Adrenal gland (tissue), 9 donors: ENCODE measurements at regions not wholly inside any gene's neighbourhood (a gene's known extent, or its start where the extent isn't known, plus 50 kb on each side); places are given as distances from the start of the nearest gene placed in this dataset.

ENCODE experiments used
- DNase-seq, 7 donors: peaks; one replicate each; pipeline ENCODE4 v3.0.0-alpha.2; 2019 to 2020
- H3K27ac ChIP-seq, 5 donors: fragments of 200-600 bp; sonication (generic) in 4 of 5; 1 replicate in 3 of 5; 2 replicates in 2 of 5; pipeline versions ENCODE4 v1.5.1 to v1.8.0; 2016 to 2020; ENCODE audit warnings: mild to moderate bottlenecking in 1 of 5
- H3K27me3 ChIP-seq: fragments of 200-600 bp; 2 replicates; pipeline ENCODE4 v1.8.0; 2021
- H3K36me3 ChIP-seq, 2 donors: fragments of 200-600 bp; replicated peaks in 1 of 2; 1 replicate in 1 of 2; 2 replicates in 1 of 2; pipeline versions ENCODE4 v1.5.1 to v1.8.0; 2018 to 2022
- H3K4me1 ChIP-seq, 2 donors: fragments of 200-600 bp; replicated peaks in 1 of 2; 1 replicate in 1 of 2; 2 replicates in 1 of 2; pipeline versions ENCODE4 v1.5.1 to v1.8.0; 2018 to 2021
- H3K4me3 ChIP-seq, 4 donors: fragments of 200-600 bp; sonication (generic) in 3 of 4; one replicate each; pipeline ENCODE4 v1.5.1; 2016 to 2018
- H3K9me3 ChIP-seq, 3 donors: fragments of 200-600 bp; sonication (generic) in 1 of 3; replicated peaks in 1 of 3; 1 replicate in 2 of 3; 2 replicates in 1 of 3; pipeline versions ENCODE4 v1.5.1 to v1.8.0; 2016 to 2021
- POLR2A ChIP-seq, 2 donors: fragments of 450-650 bp; IDR thresholded peaks; one replicate each; pipeline ENCODE4 v1.6.1; 2017; ENCODE audit warnings: antibody characterized with exemption in 2 of 2, mild to moderate bottlenecking in 2 of 2, moderate library complexity in 1 of 2
- WGBS, 4 donors: extraction: QIAGEN DNeasy Blood & Tissue Kit in 2 of 4; methylation state at CpG; one replicate each; pipeline versions ENCODE4 v1.1.5 to v1.1.7; 2013 to 2017; 5-methylcytosine and 5-hydroxymethylcytosine counted together
- intact Hi-C, 2 donors: fragments of 100-400 bp; cut with DNase I; formaldehyde crosslinking; loops; one replicate each; pipeline versions ENCODE4 v1.14.1 to v1.15.0; 2022 to 2023
- TF ChIP-seq, protein P1 (sequence below), 6 experiments: fragments of 450-650 bp in 4 of 6; fragments of 200-600 bp in 2 of 6; sonication (generic) in 1 of 6; IDR thresholded peaks; 1 replicate in 5 of 6; 2 replicates in 1 of 6; pipeline versions ENCODE4 v1.5.1 to v1.8.0; 2016 to 2021; ENCODE audit warnings: antibody characterized with exemption in 6 of 6, mild to moderate bottlenecking in 2 of 6, moderate library complexity in 1 of 6
- donor health status: healthy with polysubstance abuse.
- donor health status: Bipolar disorder and iron deficiency.
- donor health status: DM: yes; HTN: yes; CAD: no.
- donor health status: DM: no; HTN: no; CAD: no.
- donor health status: DM: no; HTN: no; CAD: no.

DNA sequence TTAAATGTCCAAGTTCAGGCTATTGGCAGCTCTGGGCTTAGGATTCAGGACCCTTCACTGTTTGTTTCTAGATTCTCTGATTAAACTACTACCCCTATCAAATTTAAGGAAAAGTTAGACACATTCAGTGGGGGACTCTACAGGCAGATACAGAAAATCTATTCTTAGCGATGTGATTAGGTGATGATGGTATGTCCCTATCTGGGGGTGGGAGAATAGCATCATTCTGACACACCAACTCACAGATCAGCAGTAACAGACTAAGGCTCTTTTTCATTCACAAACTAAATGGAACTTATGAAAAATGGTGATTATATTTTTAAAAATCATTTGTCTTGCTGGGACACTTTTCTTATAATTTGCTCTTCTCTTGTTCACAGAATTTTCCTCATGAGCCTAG, 232.9 kb upstream of the CDH2 start:
- H3K9me3 ChIP-seq, result no peaks in the 10 kb centered on the region
- no peaks in the 10 kb centered on the region for H3K4me1 ChIP-seq
- H3K27ac ChIP-seq, result no peak overlapping the region
- intact Hi-C loops, result no loop called here
- H3K27me3 ChIP-seq, result no peaks in the 10 kb centered on the region
- DNase-seq, result no peak
- WGBS, 4 donors, result 78 to 96% (median 86%) methylated on average over 1 of the region's 1 CpG
- no peak for TF ChIP-seq POLR2A (IDR thresholded peaks at IDR 0.05)
- TF ChIP-seq, protein P1, sequence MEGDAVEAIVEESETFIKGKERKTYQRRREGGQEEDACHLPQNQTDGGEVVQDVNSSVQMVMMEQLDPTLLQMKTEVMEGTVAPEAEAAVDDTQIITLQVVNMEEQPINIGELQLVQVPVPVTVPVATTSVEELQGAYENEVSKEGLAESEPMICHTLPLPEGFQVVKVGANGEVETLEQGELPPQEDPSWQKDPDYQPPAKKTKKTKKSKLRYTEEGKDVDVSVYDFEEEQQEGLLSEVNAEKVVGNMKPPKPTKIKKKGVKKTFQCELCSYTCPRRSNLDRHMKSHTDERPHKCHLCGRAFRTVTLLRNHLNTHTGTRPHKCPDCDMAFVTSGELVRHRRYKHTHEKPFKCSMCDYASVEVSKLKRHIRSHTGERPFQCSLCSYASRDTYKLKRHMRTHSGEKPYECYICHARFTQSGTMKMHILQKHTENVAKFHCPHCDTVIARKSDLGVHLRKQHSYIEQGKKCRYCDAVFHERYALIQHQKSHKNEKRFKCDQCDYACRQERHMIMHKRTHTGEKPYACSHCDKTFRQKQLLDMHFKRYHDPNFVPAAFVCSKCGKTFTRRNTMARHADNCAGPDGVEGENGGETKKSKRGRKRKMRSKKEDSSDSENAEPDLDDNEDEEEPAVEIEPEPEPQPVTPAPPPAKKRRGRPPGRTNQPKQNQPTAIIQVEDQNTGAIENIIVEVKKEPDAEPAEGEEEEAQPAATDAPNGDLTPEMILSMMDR (IDR thresholded peaks at IDR 0.05), result no peak
- H3K4me3 ChIP-seq, result no peak overlapping the region
- H3K36me3 ChIP-seq, result no peaks in the 10 kb centered on the region

DNA sequence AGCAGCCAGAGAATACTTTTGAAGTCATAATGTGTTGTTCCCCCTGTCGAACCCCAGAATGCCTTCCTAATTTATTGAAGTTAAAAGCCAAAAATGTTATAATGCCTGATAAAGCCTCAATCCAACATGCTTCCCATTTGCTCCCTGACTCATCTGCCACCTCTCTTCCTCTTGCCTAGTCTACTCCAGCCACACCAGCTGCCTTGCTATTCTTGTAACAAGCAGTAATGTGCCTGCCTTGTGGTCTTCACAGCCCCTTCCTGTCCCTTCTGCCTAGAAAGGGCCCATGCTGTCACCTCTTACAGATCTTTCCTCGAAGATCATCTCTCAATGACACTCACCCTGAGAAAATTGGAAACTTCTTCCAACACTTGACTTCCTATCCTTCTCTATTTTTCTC, 231.6 kb upstream of the CDH2 start:
- DNase-seq, result no peak
- WGBS, 4 donors, result 51 to 66% (median 64%) methylated on average over 2 of the region's 2 CpGs
- no peaks in the 10 kb centered on the region for H3K27me3 ChIP-seq
- H3K9me3 ChIP-seq, result no peaks in the 10 kb centered on the region
- no peaks in the 10 kb centered on the region for H3K36me3 ChIP-seq
- H3K4me3 ChIP-seq, result no peak overlapping the region
- intact Hi-C loops, result no loop called here
- H3K4me1 ChIP-seq, result no peaks in the 10 kb centered on the region
- TF ChIP-seq, protein P1 (IDR thresholded peaks at IDR 0.05), result no peak
- TF ChIP-seq POLR2A (IDR thresholded peaks at IDR 0.05), result no peak
- no peak overlapping the region for H3K27ac ChIP-seq

DNA sequence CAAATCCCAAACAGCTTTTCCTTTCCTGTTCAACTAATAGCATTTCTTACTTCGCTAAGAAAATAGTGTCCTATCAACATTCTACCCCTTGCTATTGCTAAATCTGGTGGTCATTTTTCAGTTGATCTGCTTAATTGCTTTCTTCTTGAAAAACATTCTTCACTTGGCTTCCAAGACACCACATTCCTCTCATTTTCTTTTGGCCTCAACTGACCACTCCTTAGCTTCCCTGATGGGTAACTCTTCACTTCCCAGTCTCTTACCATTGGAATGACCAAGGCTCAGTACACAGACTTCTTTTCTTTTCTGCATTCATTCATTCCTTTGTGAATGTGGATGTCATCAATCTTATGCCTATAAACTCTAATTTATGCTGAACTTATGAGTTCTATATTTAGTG, 230.8 kb upstream of the CDH2 start:
- TF ChIP-seq, protein P1 (IDR thresholded peaks at IDR 0.05), result no peak
- TF ChIP-seq POLR2A (IDR thresholded peaks at IDR 0.05), result no peak
- no peak overlapping the region for H3K27ac ChIP-seq
- no peaks in the 10 kb centered on the region for H3K36me3 ChIP-seq
- DNase-seq, result no peak
- H3K9me3 ChIP-seq, result no peaks in the 10 kb centered on the region
- H3K4me3 ChIP-seq, result no peak overlapping the region
- no peaks in the 10 kb centered on the region for H3K4me1 ChIP-seq
- no peaks in the 10 kb centered on the region for H3K27me3 ChIP-seq
- intact Hi-C loops, result no loop called here
- 51 to 65% (median 53%) methylated on average over 1 of the region's 1 CpG for WGBS, 4 donors

DNA sequence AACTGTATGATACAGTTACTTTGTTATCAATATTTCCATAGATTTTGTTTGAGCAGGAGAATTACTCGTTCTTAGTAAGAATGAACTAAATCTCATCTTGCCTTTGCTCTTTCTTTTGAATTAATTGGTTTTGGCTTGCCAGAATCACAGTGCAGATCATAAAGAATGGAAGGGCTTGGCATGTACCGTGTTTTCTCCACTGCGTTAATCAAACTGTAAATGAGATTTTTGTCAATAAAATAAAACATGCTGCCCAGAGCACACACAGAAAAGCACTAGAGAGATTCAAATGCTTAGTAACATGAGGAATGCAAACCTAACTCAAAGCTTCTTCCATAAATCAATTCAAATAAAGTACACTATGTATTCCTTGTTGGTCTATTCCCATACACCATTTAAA, 229.6 kb upstream of the CDH2 start:
- H3K9me3 ChIP-seq, result no peaks in the 10 kb centered on the region
- intact Hi-C loops, result no loop called here
- H3K27me3 ChIP-seq, result no peaks in the 10 kb centered on the region
- H3K4me1 ChIP-seq, result no peaks in the 10 kb centered on the region
- H3K27ac ChIP-seq, result no peak overlapping the region
- no peak overlapping the region for H3K4me3 ChIP-seq
- no peak for DNase-seq
- no peaks in the 10 kb centered on the region for H3K36me3 ChIP-seq
- WGBS, 4 donors, result 33 to 39% (median 33%) methylated on average over 3 of the region's 3 CpGs
- TF ChIP-seq POLR2A (IDR thresholded peaks at IDR 0.05), result no peak
- TF ChIP-seq, protein P1 (IDR thresholded peaks at IDR 0.05), result no peak
